Panc1 (cell line): ENCODE measurements at regions not wholly inside any gene's neighbourhood (a gene's known extent, or its start where the extent isn't known, plus 50 kb on each side); places are given as distances from the start of the nearest gene placed in this dataset.

ENCODE experiments used
- POLR2AphosphoS5 ChIP-seq: IDR thresholded peaks from 2 replicates; pipeline ENCODE4 v1.6.1; 2012; ENCODE audit warnings: mild to moderate bottlenecking, low read depth, low read length, moderate library complexity
- SIN3A ChIP-seq: IDR thresholded peaks from 2 replicates; pipeline ENCODE4 v1.6.1; 2012; ENCODE audit warnings: low read depth, mild to moderate bottlenecking, low read length, moderate library complexity, borderline replicate concordance; ENCODE audit not compliant: insufficient read depth
- TCF7L2 ChIP-seq: IDR thresholded peaks from 2 replicates; pipeline ENCODE4 v1.6.1; 2011; ENCODE audit warnings: mild to moderate bottlenecking, low read depth, low read length, inconsistent platforms
- TF ChIP-seq, protein P1 (sequence below): fragments of 450-650 bp; IDR thresholded peaks from 2 replicates; pipeline ENCODE4 v1.5.1; 2017; ENCODE audit warnings: mild to moderate bottlenecking
- TF ChIP-seq, protein P2 (sequence below), 2 experiments: IDR thresholded peaks; 2 replicates each; pipeline ENCODE4 v1.6.1; 2011 to 2012; ENCODE audit warnings: low read depth in 2 of 2, control low read depth in 1 of 2, low read length in 1 of 2, mild to moderate bottlenecking in 1 of 2, moderate library complexity in 1 of 2; ENCODE audit not compliant: insufficient read depth in 1 of 2

DNA sequence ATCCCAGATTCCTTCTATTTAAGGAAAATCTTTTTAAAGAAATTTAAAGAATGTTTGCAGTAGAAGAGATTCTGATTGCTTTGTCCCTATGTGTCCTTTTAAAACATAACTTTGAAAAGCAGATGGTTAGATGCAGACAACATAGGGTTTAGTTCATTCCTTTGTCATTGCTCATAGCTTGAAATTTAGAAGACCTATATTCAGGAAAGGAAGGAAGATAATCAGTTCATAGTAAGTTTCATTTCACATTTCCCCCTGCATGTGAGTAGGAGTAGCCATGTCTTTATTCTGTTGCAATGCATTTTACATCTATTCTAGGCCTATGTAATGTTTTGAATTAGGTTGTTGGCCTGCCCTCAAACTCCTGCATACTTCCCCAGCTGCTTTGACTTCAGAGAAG lies 197.9 kb upstream of the GRIK2 start:
- TF ChIP-seq, protein P1, sequence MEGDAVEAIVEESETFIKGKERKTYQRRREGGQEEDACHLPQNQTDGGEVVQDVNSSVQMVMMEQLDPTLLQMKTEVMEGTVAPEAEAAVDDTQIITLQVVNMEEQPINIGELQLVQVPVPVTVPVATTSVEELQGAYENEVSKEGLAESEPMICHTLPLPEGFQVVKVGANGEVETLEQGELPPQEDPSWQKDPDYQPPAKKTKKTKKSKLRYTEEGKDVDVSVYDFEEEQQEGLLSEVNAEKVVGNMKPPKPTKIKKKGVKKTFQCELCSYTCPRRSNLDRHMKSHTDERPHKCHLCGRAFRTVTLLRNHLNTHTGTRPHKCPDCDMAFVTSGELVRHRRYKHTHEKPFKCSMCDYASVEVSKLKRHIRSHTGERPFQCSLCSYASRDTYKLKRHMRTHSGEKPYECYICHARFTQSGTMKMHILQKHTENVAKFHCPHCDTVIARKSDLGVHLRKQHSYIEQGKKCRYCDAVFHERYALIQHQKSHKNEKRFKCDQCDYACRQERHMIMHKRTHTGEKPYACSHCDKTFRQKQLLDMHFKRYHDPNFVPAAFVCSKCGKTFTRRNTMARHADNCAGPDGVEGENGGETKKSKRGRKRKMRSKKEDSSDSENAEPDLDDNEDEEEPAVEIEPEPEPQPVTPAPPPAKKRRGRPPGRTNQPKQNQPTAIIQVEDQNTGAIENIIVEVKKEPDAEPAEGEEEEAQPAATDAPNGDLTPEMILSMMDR, result no peak
- TF ChIP-seq SIN3A (no peak), POLR2AphosphoS5 (no peak), TCF7L2 (no peak)
- TF ChIP-seq, protein P2, sequence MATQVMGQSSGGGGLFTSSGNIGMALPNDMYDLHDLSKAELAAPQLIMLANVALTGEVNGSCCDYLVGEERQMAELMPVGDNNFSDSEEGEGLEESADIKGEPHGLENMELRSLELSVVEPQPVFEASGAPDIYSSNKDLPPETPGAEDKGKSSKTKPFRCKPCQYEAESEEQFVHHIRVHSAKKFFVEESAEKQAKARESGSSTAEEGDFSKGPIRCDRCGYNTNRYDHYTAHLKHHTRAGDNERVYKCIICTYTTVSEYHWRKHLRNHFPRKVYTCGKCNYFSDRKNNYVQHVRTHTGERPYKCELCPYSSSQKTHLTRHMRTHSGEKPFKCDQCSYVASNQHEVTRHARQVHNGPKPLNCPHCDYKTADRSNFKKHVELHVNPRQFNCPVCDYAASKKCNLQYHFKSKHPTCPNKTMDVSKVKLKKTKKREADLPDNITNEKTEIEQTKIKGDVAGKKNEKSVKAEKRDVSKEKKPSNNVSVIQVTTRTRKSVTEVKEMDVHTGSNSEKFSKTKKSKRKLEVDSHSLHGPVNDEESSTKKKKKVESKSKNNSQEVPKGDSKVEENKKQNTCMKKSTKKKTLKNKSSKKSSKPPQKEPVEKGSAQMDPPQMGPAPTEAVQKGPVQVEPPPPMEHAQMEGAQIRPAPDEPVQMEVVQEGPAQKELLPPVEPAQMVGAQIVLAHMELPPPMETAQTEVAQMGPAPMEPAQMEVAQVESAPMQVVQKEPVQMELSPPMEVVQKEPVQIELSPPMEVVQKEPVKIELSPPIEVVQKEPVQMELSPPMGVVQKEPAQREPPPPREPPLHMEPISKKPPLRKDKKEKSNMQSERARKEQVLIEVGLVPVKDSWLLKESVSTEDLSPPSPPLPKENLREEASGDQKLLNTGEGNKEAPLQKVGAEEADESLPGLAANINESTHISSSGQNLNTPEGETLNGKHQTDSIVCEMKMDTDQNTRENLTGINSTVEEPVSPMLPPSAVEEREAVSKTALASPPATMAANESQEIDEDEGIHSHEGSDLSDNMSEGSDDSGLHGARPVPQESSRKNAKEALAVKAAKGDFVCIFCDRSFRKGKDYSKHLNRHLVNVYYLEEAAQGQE (IDR thresholded peaks at IDR 0.05; ENCODE audit: insufficient read depth in 1 of 2, low read depth in 2 of 2, low read length in 1 of 2), result no peak
